Natural killer cell (primary cell): ENCODE measurements at regions not wholly inside any gene's neighbourhood (a gene's known extent, or its start where the extent isn't known, plus 50 kb on each side); places are given as distances from the start of the nearest gene placed in this dataset.

Experiments
- ATAC-seq, 3 donors: fragments of 150-1000 bp in 2 of 3; fragments of 200-7000 bp in 1 of 3; cut with Tn5 transposase; 1 replicate in 1 of 3; 2 replicates in 2 of 3; pipeline ENCODE4 v1.10.0; 2021; ENCODE audit warnings: mild to moderate bottlenecking in 2 of 3, moderate library complexity in 2 of 3
- DNase-seq, 2 donors: peaks; one replicate each; pipeline versions ENCODE4 v3.0.0 to v3.0.0-alpha.2; 2013 to 2021; ENCODE audit warnings: mixed read lengths in 1 of 2
- H3K27ac ChIP-seq: one replicate; pipeline ENCODE4 v1.5.1; 2013; ENCODE audit warnings: mild to moderate bottlenecking, low read length
- H3K27me3 ChIP-seq: one replicate; pipeline ENCODE4 v1.6.1; 2013; ENCODE audit warnings: low read length; ENCODE audit not compliant: control insufficient read depth, insufficient read depth
- H3K36me3 ChIP-seq: one replicate; pipeline ENCODE4 v1.6.1; 2013; ENCODE audit warnings: low read length; ENCODE audit not compliant: control insufficient read depth, insufficient read depth
- H3K4me1 ChIP-seq: one replicate; pipeline ENCODE4 v1.6.1; 2013; ENCODE audit warnings: low read length; ENCODE audit not compliant: control insufficient read depth, insufficient read depth
- H3K4me3 ChIP-seq: one replicate; pipeline ENCODE4 v1.5.1; 2013; ENCODE audit warnings: low read length
- H3K9me3 ChIP-seq: one replicate; pipeline ENCODE4 v1.6.1; 2013; ENCODE audit warnings: low read length; ENCODE audit not compliant: control insufficient read depth, insufficient read depth
- H3K27ac Mint-ChIP-seq, 2 donors: one replicate each; pipeline ENCODE4 v1.8.0; 2022; ENCODE audit warnings: mild to moderate bottlenecking in 2 of 2, mixed read lengths in 2 of 2, moderate library complexity in 1 of 2
- H3K27me3 Mint-ChIP-seq, 2 donors: one replicate each; pipeline ENCODE4 v1.8.0; 2022; ENCODE audit warnings: low read depth in 2 of 2, mixed read lengths in 2 of 2
- H3K36me3 Mint-ChIP-seq: one replicate; pipeline ENCODE4 v1.8.0; 2022; ENCODE audit warnings: mixed read lengths
- H3K4me1 Mint-ChIP-seq, 2 donors: one replicate each; pipeline ENCODE4 v1.8.0; 2022; ENCODE audit warnings: mixed read lengths in 2 of 2
- H3K4me3 Mint-ChIP-seq: one replicate; pipeline ENCODE4 v1.8.0; 2022; ENCODE audit warnings: mild to moderate bottlenecking, moderate library complexity, mixed read lengths
- H3K9me3 Mint-ChIP-seq, 2 donors: one replicate each; pipeline ENCODE4 v1.8.0; 2022; ENCODE audit warnings: mixed read lengths in 2 of 2
- WGBS: methylation state at CpG from one replicate; pipeline ENCODE4 v1.1.7; 2013; ENCODE audit warnings: missing lambda C conversion rate; ENCODE audit not compliant: insufficient coverage; 5-methylcytosine and 5-hydroxymethylcytosine counted together
- intact Hi-C: fragments of 100-400 bp; cut with micrococcal nuclease; formaldehyde crosslinking; loops from one replicate; pipeline ENCODE4 v1.14.2; 2022
- TF ChIP-seq, protein P1 (sequence below): fragments of 200-600 bp; IDR thresholded peaks from one replicate; pipeline ENCODE4 v1.8.0; 2022; ENCODE audit warnings: antibody characterized with exemption

DNA sequence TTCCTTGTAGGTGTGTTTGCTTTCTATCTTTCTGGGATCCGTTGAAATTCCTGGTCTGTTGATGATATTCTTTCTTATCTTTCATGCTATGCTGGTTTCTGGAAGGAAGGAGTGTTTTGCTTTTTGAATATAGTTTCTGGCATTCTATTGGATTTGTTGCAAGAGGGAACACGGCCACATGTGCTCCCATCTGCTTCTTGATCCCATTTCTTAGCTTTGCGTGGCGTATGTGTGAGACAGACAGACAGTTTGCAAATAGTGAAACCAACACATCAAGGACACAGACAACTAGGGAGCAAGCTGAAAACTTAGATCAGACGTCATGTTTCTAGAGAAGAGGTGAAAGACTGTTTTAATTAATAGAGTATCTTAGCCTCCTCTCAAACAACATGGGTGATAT is 261.9 kb upstream of the PUDP start:
- Histone ChIP-seq H3K36me3 (no peaks in the 10 kb centered on the region), H3K9me3 (no peaks in the 10 kb centered on the region), H3K27ac (no peak overlapping the region), H3K4me3 (no peak overlapping the region), H3K4me1 (no peaks in the 10 kb centered on the region), H3K27me3 (no peaks in the 10 kb centered on the region)
- peaks cover 4 to 15% of the 10 kb centered on the region in 2 donors for H3K9me3 Mint-ChIP-seq
- ATAC-seq (no peak), DNase-seq (no peak)
- H3K4me1 Mint-ChIP-seq: no peaks in the 10 kb centered on the region
- no peaks in the 10 kb centered on the region for H3K27me3 Mint-ChIP-seq
- intact Hi-C loops: no loop called here
- H3K27ac Mint-ChIP-seq: no peak overlapping the region
- H3K36me3 Mint-ChIP-seq: no peaks in the 10 kb centered on the region
- TF ChIP-seq, protein P1, sequence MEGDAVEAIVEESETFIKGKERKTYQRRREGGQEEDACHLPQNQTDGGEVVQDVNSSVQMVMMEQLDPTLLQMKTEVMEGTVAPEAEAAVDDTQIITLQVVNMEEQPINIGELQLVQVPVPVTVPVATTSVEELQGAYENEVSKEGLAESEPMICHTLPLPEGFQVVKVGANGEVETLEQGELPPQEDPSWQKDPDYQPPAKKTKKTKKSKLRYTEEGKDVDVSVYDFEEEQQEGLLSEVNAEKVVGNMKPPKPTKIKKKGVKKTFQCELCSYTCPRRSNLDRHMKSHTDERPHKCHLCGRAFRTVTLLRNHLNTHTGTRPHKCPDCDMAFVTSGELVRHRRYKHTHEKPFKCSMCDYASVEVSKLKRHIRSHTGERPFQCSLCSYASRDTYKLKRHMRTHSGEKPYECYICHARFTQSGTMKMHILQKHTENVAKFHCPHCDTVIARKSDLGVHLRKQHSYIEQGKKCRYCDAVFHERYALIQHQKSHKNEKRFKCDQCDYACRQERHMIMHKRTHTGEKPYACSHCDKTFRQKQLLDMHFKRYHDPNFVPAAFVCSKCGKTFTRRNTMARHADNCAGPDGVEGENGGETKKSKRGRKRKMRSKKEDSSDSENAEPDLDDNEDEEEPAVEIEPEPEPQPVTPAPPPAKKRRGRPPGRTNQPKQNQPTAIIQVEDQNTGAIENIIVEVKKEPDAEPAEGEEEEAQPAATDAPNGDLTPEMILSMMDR: no peak
- 89% methylated on average over 3 of the region's 5 CpGs for WGBS
- no peak overlapping the region for H3K4me3 Mint-ChIP-seq

DNA sequence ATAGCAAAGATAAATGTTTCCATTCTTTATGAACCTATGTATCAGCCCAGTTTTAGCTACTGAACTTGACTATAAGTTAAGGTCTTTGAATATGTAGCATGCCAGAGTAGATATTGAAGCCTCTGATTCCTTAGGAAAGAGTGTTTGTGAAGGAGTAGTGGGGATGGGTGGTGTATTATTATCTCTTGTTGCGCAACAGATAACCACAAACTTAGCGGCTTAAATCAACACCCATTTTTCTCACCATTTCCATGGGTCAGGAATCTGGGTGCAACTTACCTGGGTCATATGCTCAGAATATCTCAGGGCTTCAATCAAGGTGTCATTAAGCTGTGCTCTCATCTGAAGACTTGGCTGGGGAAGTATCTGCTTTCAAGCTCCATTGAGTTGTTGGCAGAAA is 251.4 kb upstream of the PUDP start:
- Histone ChIP-seq H3K9me3 (no peaks in the 10 kb centered on the region), H3K27ac (no peak overlapping the region), H3K27me3 (no peaks in the 10 kb centered on the region), H3K36me3 (no peaks in the 10 kb centered on the region), H3K4me3 (no peak overlapping the region), H3K4me1 (no peaks in the 10 kb centered on the region)
- Mint-ChIP-seq H3K27ac (no peak overlapping the region), H3K4me3 (no peak overlapping the region), H3K27me3 (no peaks in the 10 kb centered on the region), H3K4me1 (no peaks in the 10 kb centered on the region), H3K9me3 (peaks cover 0 to 8% of the 10 kb centered on the region in 2 donors), H3K36me3 (no peaks in the 10 kb centered on the region)
- intact Hi-C loops: no loop called here
- WGBS: 100% methylated on average over 1 of the region's 2 CpGs
- TF ChIP-seq, protein P1: no peak
- DNase-seq (no peak), ATAC-seq (no peak)

DNA sequence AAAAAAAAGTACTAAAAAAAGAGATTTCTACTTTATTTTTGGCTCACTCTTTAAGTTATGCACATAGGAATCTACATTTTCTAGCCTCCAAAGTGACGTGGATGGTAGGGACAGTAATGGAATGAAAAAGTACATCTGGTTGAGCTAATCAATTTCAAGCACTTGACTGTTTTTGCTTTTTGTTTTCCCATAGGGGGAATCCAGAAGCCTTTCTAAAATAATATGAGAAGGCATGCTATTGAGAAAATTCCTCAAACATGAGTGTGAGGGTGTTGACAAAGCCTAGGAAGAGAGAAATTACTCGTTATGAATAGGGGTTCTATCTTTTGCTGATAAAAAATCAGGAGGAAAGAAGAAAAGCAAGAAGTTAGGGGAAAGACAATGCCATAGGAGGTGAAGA is 242.5 kb upstream of the PUDP start:
- H3K9me3 Mint-ChIP-seq: peaks cover 2 to 4% of the 10 kb centered on the region in 2 donors
- H3K36me3 Mint-ChIP-seq: no peaks in the 10 kb centered on the region
- no peaks in the 10 kb centered on the region for H3K4me1 ChIP-seq
- WGBS: 66% methylated on average over 2 of the region's 2 CpGs
- no peaks in the 10 kb centered on the region for H3K9me3 ChIP-seq
- H3K27me3 Mint-ChIP-seq: no peaks in the 10 kb centered on the region
- no peak overlapping the region for H3K4me3 ChIP-seq
- no peaks in the 10 kb centered on the region for H3K27me3 ChIP-seq
- ATAC-seq (no peak), DNase-seq (no peak)
- H3K4me1 Mint-ChIP-seq: no peaks in the 10 kb centered on the region
- TF ChIP-seq, protein P1: no peak
- H3K27ac ChIP-seq: no peak overlapping the region
- intact Hi-C loops: no loop called here
- no peaks in the 10 kb centered on the region for H3K36me3 ChIP-seq
- no peak overlapping the region for H3K27ac Mint-ChIP-seq
- H3K4me3 Mint-ChIP-seq: no peak overlapping the region

DNA sequence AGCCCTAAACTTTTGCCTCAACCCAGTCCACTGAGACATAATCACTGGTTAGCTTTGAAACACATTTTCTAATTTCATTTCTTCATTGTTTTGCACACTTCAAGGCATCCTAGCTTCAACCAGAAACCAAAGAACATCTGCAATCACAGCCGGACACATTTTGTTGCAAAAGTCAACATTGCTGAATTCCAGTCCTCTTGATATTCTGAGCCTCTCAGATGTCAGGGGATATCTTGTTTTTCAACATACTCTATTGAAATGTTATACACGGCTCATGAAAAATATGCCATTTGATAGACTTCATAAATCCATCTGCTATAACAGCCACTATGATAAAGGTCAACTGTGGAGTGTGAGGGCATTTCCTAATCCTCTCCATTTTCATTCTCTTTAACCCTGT is 241.6 kb upstream of the PUDP start:
- intact Hi-C loops: no loop called here

More for the DNA sequence above, 241.6 kb upstream of the PUDP start:
- no peaks in the 10 kb centered on the region for H3K36me3 ChIP-seq
- peaks cover 2 to 4% of the 10 kb centered on the region in 2 donors for H3K9me3 Mint-ChIP-seq
- H3K27ac Mint-ChIP-seq: no peak overlapping the region
- no peak overlapping the region for H3K4me3 ChIP-seq
- no peaks in the 10 kb centered on the region for H3K36me3 Mint-ChIP-seq
- no peaks in the 10 kb centered on the region for H3K9me3 ChIP-seq
- no peak for ATAC-seq
- no peak overlapping the region for H3K4me3 Mint-ChIP-seq
- WGBS: 94% methylated on average over 1 of the region's 2 CpGs
- H3K27me3 Mint-ChIP-seq: no peaks in the 10 kb centered on the region
- no peaks in the 10 kb centered on the region for H3K4me1 ChIP-seq
- no peak for DNase-seq
- TF ChIP-seq, protein P1: no peak
- H3K27me3 ChIP-seq: no peaks in the 10 kb centered on the region
- no peak overlapping the region for H3K27ac ChIP-seq
- no peaks in the 10 kb centered on the region for H3K4me1 Mint-ChIP-seq
